ENCODE measurements at regions not wholly inside any gene's neighbourhood (a gene's known extent, or its start where the extent isn't known, plus 50 kb on each side); places are given as distances from the start of the nearest gene placed in this dataset.

DNA sequence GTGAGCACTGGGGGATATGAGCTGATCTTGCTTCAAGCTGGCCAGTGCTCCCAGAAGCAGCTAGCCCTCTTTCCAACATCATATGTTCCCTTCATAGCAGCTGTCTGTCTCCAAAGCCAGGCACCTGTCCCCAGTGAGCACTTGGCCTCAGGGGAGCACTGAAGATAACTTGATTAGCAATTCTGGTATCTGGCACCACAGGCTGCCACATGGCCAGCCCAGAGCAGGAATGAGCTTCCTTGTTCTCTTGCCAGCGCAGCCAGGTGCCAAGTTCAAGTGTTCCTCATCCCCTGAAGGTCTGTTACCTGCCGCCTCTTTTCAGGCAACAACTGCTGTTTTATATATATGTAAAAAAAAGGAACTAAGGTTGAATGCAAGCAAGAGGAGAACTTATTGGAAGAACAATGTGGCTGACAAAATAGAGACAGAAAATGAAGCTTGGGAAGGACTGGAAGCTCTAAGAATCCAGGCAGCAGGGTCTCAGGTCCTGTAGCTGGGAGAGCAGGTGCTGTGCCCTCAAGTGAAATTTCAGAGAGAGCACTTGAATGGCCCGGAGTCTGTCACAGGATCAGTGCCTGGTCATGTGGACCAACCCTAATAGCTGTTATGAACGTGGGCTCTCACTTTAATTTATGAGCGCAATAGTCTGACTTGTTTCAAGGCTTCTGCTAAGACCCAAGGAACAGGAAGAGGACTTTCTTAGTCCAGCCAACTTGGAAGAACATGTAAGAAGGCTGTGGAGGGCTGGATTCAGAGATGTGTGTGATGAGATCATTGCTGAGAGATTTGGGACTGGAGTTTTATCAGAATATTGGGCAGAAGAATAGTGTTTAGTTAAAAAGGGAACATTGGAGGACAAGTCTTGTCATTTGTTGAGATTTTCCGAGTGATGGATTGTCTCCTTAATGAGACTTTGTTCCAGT is 267.2 kb downstream of the GLRX3 start:
- DNase-seq, result no peak

DNA sequence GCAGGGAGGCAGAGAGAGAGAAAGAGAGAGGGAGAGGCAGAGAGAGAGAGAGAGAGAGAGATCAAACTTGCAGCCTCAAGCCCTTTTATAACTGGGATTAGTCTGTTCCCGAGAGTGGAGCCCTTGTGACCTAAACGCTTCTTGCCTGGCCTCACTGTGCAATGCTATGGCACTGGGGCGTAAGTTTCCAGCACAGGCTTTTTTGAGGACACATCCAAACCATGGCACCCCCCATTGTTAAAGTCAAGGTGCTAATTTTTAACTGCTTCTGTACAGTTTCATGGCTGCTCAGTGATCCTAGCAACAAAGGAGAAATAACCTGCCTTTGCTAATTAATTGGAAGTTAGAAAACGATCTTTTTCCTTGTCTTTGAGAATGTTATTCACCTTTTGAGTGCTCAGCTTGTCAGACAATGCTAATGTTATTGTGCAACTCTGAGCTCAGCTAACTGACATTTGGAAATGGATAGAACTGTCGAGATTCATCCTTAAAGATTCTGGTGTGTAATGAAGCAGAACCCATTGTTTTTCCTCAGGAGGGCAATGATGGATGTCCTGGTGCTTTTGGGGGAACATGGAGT is 268.4 kb downstream of the GLRX3 start:
- no peak for DNase-seq

DNA sequence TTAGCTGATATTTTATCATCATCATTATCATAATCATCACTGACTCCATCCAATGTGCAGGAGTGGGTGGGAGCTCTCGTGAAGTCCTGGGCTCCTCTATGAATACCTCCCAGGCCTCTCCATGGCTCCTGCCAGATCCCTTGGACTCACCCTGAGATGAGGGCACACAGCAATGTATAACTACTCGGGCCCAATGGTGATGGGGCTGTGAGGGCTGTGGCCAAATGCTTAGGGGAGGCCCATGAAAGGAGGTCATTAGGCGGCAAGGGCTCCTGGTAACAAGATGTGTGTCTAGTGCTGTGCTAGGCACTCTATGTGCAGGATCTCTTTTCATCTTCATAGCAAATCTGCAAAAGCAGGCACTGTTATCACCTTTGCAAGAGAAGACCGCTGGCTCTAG is 270.9 kb downstream of the GLRX3 start:
- DNase-seq, result no peak

GRCh38 chr10:130409331-130409730 is 273.1 kb downstream of the GLRX3 start:
- no peak for DNase-seq

DNA sequence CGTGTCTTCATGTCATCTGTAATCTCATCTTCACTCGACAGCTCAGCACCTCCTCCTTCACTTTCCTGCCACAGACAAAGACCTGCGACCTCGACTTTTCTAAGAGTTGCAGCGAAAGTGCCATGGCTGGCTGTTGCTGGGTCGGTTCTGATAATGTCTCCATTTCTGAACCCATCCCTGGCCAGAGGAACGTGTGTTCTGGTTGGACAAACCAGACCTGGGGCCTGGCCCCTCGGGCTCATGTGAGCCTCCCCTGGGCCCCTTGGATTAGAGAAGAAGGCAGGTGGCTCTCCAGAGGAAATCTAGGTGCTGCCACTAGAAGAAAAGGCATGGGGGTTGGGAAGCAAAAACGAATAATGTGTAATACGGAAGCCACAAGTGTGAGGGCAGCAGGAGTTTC is 273.7 kb downstream of the GLRX3 start:
- DNase-seq, result no peak

GRCh38 chr10:130411496-130412085 is 275.4 kb downstream of the GLRX3 start:
- DNase-seq, result no peak

DNA sequence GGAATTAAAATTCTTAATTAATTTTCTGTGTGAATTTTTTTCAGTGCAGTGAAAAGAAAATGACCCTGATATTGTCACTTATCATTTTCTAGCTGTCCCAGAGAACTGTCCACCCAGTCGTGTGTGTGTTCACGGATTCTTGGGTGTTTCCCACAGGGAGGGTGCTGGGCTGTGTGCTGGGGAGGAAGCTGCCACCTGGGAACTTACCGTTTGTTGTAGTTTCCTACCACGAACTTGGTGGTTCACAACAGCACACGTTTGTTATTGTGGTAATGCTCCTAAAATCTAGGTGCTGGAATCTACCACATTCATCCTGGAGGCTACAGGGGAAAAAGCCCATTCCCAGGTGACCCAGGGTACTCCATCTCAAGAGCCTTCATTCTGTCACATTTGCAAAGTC is 276.1 kb downstream of the GLRX3 start:
- DNase-seq, result no peak

- DNase-seq, result no peak
Measured at GRCh38 chr10:130416334-130417150, 280.4 kb downstream of the GLRX3 start.

GRCh38 chr10:130418731-130419130 is 282.5 kb downstream of the GLRX3 start:
- no peak for DNase-seq

- DNase-seq, result no peak
Measured at GRCh38 chr10:130421909-130422308, 285.7 kb downstream of the GLRX3 start.

- no peak for DNase-seq
Measured at GRCh38 chr10:130422366-130423324, 286.5 kb downstream of the GLRX3 start.

GRCh38 chr10:130423455-130424305 is 287.5 kb downstream of the GLRX3 start:
- no peak for DNase-seq

GRCh38 chr10:130424418-130424817 is 288.2 kb downstream of the GLRX3 start:
- DNase-seq, result no peak

- no peak for DNase-seq
Measured at GRCh38 chr10:130425169-130425568, 289.0 kb downstream of the GLRX3 start.

- no peak for DNase-seq
Measured at GRCh38 chr10:130425881-130426435, 289.8 kb downstream of the GLRX3 start.

GRCh38 chr10:130427216-130427722 is 291.1 kb downstream of the GLRX3 start:
- DNase-seq, result no peak

DNA sequence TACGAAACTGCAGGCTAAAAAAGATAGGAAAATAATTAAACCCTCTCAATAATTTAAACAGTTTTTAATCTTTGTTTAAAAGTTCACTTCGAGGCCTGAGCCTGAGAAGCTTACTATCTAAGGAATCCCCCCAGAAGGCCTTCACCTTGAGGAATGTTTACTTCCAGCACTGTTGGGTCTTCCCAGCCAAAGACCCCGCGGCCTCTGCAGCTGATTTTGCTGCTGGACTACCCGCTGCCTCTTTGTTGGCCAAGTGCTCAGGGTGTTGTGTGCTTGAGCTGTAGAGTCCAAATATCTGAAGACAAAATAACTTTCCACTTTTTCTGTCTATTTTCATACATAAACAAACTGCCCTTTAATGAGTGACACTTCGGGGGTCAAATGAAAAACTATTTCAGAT is 292.7 kb downstream of the GLRX3 start:
- no peak for DNase-seq

DNA sequence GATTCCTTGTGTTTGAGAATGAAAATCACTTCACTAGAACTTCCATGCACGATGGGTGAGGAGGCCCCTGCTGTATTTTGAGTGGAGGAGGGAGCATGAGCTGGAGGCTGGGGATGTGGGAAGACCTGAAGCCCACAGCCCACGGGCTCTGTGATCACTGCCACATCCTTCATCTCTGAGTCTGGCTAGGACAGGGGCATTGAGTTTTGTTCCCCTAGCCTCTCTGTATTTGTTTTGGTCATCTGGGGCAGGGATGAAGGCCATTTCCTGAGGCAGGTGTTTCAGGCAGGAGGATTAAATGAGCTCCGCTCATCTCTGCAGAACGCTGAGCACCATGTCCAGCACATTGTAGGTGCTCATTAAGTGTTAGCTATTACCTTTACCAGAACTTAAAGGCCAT is 293.6 kb downstream of the GLRX3 start:
- DNase-seq, result no peak

DNA sequence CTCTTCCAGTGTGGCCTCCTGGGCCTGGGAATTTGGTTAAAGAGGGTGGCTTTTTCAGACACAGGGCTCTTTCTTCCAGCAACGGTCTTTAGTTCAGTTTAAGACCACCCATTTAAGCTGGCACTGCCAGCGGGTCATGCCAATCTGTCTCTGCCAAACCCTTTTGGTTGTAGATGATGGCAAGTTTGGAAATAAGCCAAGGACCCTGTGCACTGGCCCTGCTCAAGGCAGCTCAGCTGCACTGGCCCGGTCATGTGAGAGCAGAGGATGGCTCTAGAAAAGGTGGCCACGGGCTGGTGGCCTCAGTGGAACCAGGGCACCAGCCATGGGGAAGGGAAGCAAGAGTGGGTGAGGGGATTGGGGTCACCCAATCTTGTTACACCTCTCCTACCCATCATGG is 294.1 kb downstream of the GLRX3 start:
- no peak for DNase-seq
